Mammary epithelial cell (primary cell): ENCODE measurements at regions not wholly inside any gene's neighbourhood (a gene's known extent, or its start where the extent isn't known, plus 50 kb on each side); places are given as distances from the start of the nearest gene placed in this dataset.

Experiments
- CTCF ChIP-seq, 2 donors: IDR thresholded peaks in 1 of 2; conservative IDR thresholded peaks in 1 of 2; 2 replicates each; pipeline ENCODE4 v1.5.1; 2011 to 2012; ENCODE audit warnings: inconsistent platforms in 2 of 2, low read length in 2 of 2, mild to moderate bottlenecking in 2 of 2, control low read depth in 1 of 2, low read depth in 1 of 2; ENCODE audit not compliant: insufficient read depth in 1 of 2; ENCODE audit errors: extremely low read depth in 1 of 2
- EZH2 ChIP-seq: IDR thresholded peaks from 2 replicates; pipeline ENCODE4 v1.6.1; 2012; ENCODE audit warnings: low read length, inconsistent platforms, borderline replicate concordance

- TF ChIP-seq CTCF (conservative IDR thresholded peaks at IDR 0.05 in 1 of 2, IDR thresholded peaks at IDR 0.05 in 1 of 2; ENCODE audit: extremely low read depth in 1 of 2, insufficient read depth in 1 of 2, low read depth in 1 of 2, low read length in 2 of 2) (no peak), EZH2 (no peak)
Measured at GRCh38 chr6:23929201-23929600, 196.8 kb upstream of the NRSN1 start.
